ENCODE measurements at regions not wholly inside any gene's neighbourhood (a gene's known extent, or its start where the extent isn't known, plus 50 kb on each side); places are given as distances from the start of the nearest gene placed in this dataset.

- Mint-ChIP-seq H3K36me3 (ENCODE audit: low read depth) (no peaks in the 10 kb centered on the region), H3K4me1 (peaks cover 12% of the 10 kb centered on the region), H3K27ac (no peak overlapping the region), H3K27me3 (ENCODE audit: low read depth) (no peaks in the 10 kb centered on the region), H3K4me3 (no peak overlapping the region), H3K9me3 (no peaks in the 10 kb centered on the region)
- TF ChIP-seq CTCF (IDR thresholded peaks at IDR 0.05; ENCODE audit: unreplicated experiment in 3 of 3), result no peak
These were observed 513.5 kb upstream of the ZEB2 start for GRCh38 chr2:145033438-145033837.

- Mint-ChIP-seq H3K9me3 (no peaks in the 10 kb centered on the region), H3K36me3 (ENCODE audit: low read depth) (no peaks in the 10 kb centered on the region), H3K4me3 (no peak overlapping the region), H3K4me1 (peaks cover 19% of the 10 kb centered on the region), H3K27me3 (ENCODE audit: low read depth) (no peaks in the 10 kb centered on the region), H3K27ac (no peak overlapping the region)
- TF ChIP-seq CTCF (IDR thresholded peaks at IDR 0.05; ENCODE audit: unreplicated experiment in 3 of 3), result no peak
These were observed 512.9 kb upstream of the ZEB2 start for GRCh38 chr2:145032791-145033190.

GRCh38 chr2:145029873-145030272 is 510.0 kb upstream of the ZEB2 start:
- Mint-ChIP-seq H3K27me3 (ENCODE audit: low read depth) (no peaks in the 10 kb centered on the region), H3K27ac (no peak overlapping the region), H3K4me3 (no peak overlapping the region), H3K4me1 (peaks cover 17% of the 10 kb centered on the region), H3K36me3 (ENCODE audit: low read depth) (no peaks in the 10 kb centered on the region), H3K9me3 (no peaks in the 10 kb centered on the region)
- no peak for TF ChIP-seq CTCF (IDR thresholded peaks at IDR 0.05; ENCODE audit: unreplicated experiment in 3 of 3)

- Mint-ChIP-seq H3K27ac (no peak overlapping the region), H3K9me3 (no peaks in the 10 kb centered on the region), H3K36me3 (ENCODE audit: low read depth) (no peaks in the 10 kb centered on the region), H3K4me3 (no peak overlapping the region), H3K27me3 (ENCODE audit: low read depth) (no peaks in the 10 kb centered on the region), H3K4me1 (peaks cover 17% of the 10 kb centered on the region)
- no peak for TF ChIP-seq CTCF (IDR thresholded peaks at IDR 0.05; ENCODE audit: unreplicated experiment in 3 of 3)
These were observed 509.2 kb upstream of the ZEB2 start for GRCh38 chr2:145029081-145029480.

- TF ChIP-seq CTCF (IDR thresholded peaks at IDR 0.05; ENCODE audit: unreplicated experiment in 3 of 3), result no peak
- Mint-ChIP-seq H3K27me3 (ENCODE audit: low read depth) (no peaks in the 10 kb centered on the region), H3K9me3 (no peaks in the 10 kb centered on the region), H3K4me1 (peaks cover 18% of the 10 kb centered on the region), H3K4me3 (no peak overlapping the region), H3K27ac (peak overlapping the region in 2 of 3 experiments; percentile 18 to 20), H3K36me3 (ENCODE audit: low read depth) (no peaks in the 10 kb centered on the region)
These were observed 508.4 kb upstream of the ZEB2 start for GRCh38 chr2:145028101-145028920.
